ENCODE measurements at regions not wholly inside any gene's neighbourhood (a gene's known extent, or its start where the extent isn't known, plus 50 kb on each side); places are given as distances from the start of the nearest gene placed in this dataset.

DNA sequence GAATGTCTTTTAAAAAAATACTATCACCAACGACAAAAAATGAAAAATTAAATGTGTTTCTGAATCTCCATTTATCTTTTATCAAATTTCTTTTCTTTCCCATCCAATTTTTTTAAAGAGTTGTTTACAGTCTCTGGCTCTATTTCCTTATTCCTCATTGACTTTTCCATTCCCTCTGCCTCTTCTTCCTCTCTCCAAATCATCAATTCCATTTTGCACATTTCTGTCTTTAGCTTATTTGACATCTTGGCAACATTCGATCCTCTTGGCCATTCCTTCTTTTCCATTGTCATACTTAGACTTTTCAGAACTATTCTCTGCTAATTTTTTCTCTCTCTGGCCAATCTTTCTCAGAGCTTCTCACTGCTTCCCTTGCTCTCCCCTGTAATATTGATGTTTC, 497.6 kb downstream of the PLPP3 start:
- no peak for DNase-seq (ENCODE audit: low read depth, low spot score)
- ChIA-PET POLR2A (interaction anchor here (0.5 kb wide), 1 partner anchor 255 kb away, joined by 4 read pairs; no protein-coding TSS in a partner anchor), CTCF (no interaction called here)
- Histone ChIP-seq H3K27me3 (ENCODE audit: control insufficient read depth, insufficient read depth, low read length) (no peaks in the 10 kb centered on the region), H3K4me3 (ENCODE audit: low read depth, low read length) (no peak overlapping the region), H3K9me3 (ENCODE audit: control insufficient read depth, insufficient read depth, low read length) (no peaks in the 10 kb centered on the region), H3K27ac (ENCODE audit: low read depth, low read length) (no peak overlapping the region)
- TF ChIP-seq, protein P1, sequence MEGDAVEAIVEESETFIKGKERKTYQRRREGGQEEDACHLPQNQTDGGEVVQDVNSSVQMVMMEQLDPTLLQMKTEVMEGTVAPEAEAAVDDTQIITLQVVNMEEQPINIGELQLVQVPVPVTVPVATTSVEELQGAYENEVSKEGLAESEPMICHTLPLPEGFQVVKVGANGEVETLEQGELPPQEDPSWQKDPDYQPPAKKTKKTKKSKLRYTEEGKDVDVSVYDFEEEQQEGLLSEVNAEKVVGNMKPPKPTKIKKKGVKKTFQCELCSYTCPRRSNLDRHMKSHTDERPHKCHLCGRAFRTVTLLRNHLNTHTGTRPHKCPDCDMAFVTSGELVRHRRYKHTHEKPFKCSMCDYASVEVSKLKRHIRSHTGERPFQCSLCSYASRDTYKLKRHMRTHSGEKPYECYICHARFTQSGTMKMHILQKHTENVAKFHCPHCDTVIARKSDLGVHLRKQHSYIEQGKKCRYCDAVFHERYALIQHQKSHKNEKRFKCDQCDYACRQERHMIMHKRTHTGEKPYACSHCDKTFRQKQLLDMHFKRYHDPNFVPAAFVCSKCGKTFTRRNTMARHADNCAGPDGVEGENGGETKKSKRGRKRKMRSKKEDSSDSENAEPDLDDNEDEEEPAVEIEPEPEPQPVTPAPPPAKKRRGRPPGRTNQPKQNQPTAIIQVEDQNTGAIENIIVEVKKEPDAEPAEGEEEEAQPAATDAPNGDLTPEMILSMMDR (IDR thresholded peaks at IDR 0.05; ENCODE audit: low read depth, low read length), result no peak

DNA sequence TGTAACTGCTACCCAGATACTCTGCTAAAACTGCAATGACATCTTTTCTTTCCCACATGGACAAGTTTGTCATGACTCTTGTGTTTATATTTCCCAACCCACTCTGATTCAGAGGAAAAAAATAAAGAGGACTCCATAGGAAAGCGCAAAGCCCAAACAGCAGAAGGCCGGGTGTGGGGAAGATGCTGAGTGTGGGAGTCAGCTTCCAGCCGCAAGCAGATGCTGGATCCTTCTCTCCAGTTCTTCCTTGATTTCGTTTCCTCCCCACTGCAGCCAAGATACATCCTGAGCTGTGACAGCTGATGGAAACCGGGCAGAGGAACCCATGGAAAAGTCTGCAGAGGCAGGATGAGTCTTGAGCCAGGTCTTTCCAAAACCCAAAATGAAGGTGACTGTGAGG, 498.2 kb downstream of the PLPP3 start:
- H3K27me3 ChIP-seq (ENCODE audit: control insufficient read depth, insufficient read depth, low read length), result no peaks in the 10 kb centered on the region
- no peaks in the 10 kb centered on the region for H3K9me3 ChIP-seq (ENCODE audit: control insufficient read depth, insufficient read depth, low read length)
- H3K4me3 ChIP-seq (ENCODE audit: low read depth, low read length), result peak overlapping the region; percentile 29; the same call in 1 of the 2 replicates
- CTCF ChIA-PET, result no interaction called here
- TF ChIP-seq, protein P1 (IDR thresholded peaks at IDR 0.05; ENCODE audit: low read depth, low read length), result no peak
- H3K27ac ChIP-seq (ENCODE audit: low read depth, low read length), result no peak overlapping the region
- peak; percentile 79 for DNase-seq (ENCODE audit: low read depth, low spot score)
- POLR2A ChIA-PET, result no interaction called here

DNA sequence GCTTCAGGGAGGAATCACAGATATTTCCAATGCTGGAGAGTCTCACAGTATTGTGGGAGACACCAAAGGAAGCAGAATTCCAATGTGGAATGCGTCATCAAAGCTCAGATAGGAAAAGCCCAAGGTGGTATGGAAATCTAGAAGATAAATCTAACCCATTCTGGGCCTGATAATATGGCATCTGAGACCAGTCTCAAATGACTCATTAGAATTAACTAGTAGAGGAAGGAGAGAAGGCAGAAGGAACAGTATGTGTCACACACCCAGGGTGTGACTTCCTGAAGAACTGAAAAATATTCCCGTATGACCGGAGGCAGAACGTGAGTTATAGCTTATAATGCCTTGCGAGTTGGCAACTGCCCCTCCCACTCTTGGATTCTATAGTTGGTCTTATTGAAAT, 499.2 kb downstream of the PLPP3 start:
- Histone ChIP-seq H3K4me3 (ENCODE audit: low read depth, low read length) (no peak overlapping the region), H3K9me3 (ENCODE audit: control insufficient read depth, insufficient read depth, low read length) (no peaks in the 10 kb centered on the region), H3K27ac (ENCODE audit: low read depth, low read length) (no peak overlapping the region), H3K27me3 (ENCODE audit: control insufficient read depth, insufficient read depth, low read length) (no peaks in the 10 kb centered on the region)
- no peak for DNase-seq (ENCODE audit: low read depth, low spot score)
- ChIA-PET POLR2A (no interaction called here), CTCF (no interaction called here)
- TF ChIP-seq, protein P1 (IDR thresholded peaks at IDR 0.05; ENCODE audit: low read depth, low read length), result no peak

DNA sequence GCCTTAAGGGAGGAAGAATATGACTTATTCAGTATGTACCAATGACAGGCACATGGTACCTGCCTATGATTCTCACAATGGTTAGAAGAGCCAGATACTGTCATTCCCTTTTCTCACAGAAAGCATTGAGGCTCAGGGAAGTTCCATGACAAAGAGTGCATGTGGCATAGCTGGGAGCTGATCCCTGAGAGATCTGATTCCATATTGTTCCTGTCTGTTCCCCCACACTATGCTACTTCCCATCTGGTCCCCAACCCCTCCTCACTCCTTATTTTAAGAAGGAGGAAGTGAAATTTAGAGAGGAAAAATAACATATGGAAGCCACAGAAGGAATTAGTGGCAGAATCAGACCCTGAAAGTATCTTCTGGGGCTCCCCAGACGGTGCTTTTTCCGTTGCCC, 500.0 kb downstream of the PLPP3 start:
- DNase-seq (ENCODE audit: low read depth, low spot score), result no peak
- ChIA-PET POLR2A (no interaction called here), CTCF (no interaction called here)
- Histone ChIP-seq H3K4me3 (ENCODE audit: low read depth, low read length) (no peak overlapping the region), H3K9me3 (ENCODE audit: control insufficient read depth, insufficient read depth, low read length) (no peaks in the 10 kb centered on the region), H3K27ac (ENCODE audit: low read depth, low read length) (no peak overlapping the region), H3K27me3 (ENCODE audit: control insufficient read depth, insufficient read depth, low read length) (no peaks in the 10 kb centered on the region)
- TF ChIP-seq, protein P1 (IDR thresholded peaks at IDR 0.05; ENCODE audit: low read depth, low read length), result no peak

DNA sequence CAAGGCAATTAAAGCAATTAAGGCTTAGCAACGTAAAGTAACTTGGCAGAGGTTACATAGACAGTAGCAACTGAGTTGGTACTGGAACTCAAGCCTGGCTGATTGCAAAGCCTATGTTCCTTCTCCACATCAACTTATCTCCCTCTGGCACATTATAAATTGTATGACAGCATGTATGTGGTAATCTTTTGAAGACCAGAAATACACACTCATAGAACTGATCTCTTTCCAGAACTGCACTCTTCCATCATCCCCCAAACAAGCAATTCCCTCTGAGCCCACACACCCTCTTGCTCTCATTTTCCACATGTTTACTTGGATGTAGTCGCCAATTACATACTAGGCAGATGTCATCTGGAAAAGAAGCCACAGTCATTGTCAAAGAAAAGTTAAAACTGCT, 502.2 kb downstream of the PLPP3 start:
- Histone ChIP-seq H3K4me3 (ENCODE audit: low read depth, low read length) (no peak overlapping the region), H3K27ac (ENCODE audit: low read depth, low read length) (no peak overlapping the region), H3K27me3 (ENCODE audit: control insufficient read depth, insufficient read depth, low read length) (no peaks in the 10 kb centered on the region), H3K9me3 (ENCODE audit: control insufficient read depth, insufficient read depth, low read length) (no peaks in the 10 kb centered on the region)
- POLR2A ChIA-PET, result no interaction called here
- TF ChIP-seq, protein P1 (IDR thresholded peaks at IDR 0.05; ENCODE audit: low read depth, low read length), result no peak
- CTCF ChIA-PET, result no interaction called here
- DNase-seq (ENCODE audit: low read depth, low spot score), result no peak
